ENCODE measurements at regions not wholly inside any gene's neighbourhood (a gene's known extent, or its start where the extent isn't known, plus 50 kb on each side); places are given as distances from the start of the nearest gene placed in this dataset.

GRCh38 chr11:21965221-21965620 lies 227.7 kb upstream of the ANO5 start:
- Histone ChIP-seq H3K9me3 (ENCODE audit: control insufficient read depth in 1 of 2, insufficient read depth in 1 of 2, low read length in 2 of 2) (no peaks in the 10 kb centered on the region), H3K36me3 (ENCODE audit: insufficient read depth, low read length) (no peaks in the 10 kb centered on the region), H3K4me3 (ENCODE audit: low read length) (no peak overlapping the region), H3K4me1 (ENCODE audit: insufficient read depth, low read length) (no peaks in the 10 kb centered on the region), H3K27ac (ENCODE audit: low read depth in 1 of 2, low read length in 2 of 2) (no peak overlapping the region), H3K27me3 (ENCODE audit: control insufficient read depth in 1 of 2, insufficient read depth in 2 of 2, low read length in 2 of 2) (no peaks in the 10 kb centered on the region)
- no peak overlapping the region for H3K27ac Mint-ChIP-seq
- CTCF ChIA-PET, result no interaction called here
- H3K4me1 Mint-ChIP-seq (ENCODE audit: low read depth), result no peaks in the 10 kb centered on the region
- no peak for TF ChIP-seq CTCF (IDR thresholded peaks at IDR 0.05)
- no peaks in the 10 kb centered on the region for H3K27me3 Mint-ChIP-seq
- POLR2A ChIA-PET, result no interaction called here
- no peaks in the 10 kb centered on the region for H3K36me3 Mint-ChIP-seq (ENCODE audit: low read depth)
- DNase-seq (no peak), ATAC-seq (ENCODE audit: poor library complexity) (no peak)
- H3K9me3 Mint-ChIP-seq, result no peaks in the 10 kb centered on the region
- intact Hi-C loops (cut with DNase I, micrococcal nuclease), result no loop called here
- H3K4me3 Mint-ChIP-seq, result no peak overlapping the region

GRCh38 chr11:21968702-21969101 lies 224.2 kb upstream of the ANO5 start:
- Histone ChIP-seq H3K9me3 (ENCODE audit: control insufficient read depth in 1 of 2, insufficient read depth in 1 of 2, low read length in 2 of 2) (no peaks in the 10 kb centered on the region), H3K4me3 (ENCODE audit: low read length) (no peak overlapping the region), H3K27me3 (ENCODE audit: control insufficient read depth in 1 of 2, insufficient read depth in 2 of 2, low read length in 2 of 2) (no peaks in the 10 kb centered on the region), H3K27ac (ENCODE audit: low read depth in 1 of 2, low read length in 2 of 2) (no peak overlapping the region), H3K36me3 (ENCODE audit: insufficient read depth, low read length) (no peaks in the 10 kb centered on the region), H3K4me1 (ENCODE audit: insufficient read depth, low read length) (no peaks in the 10 kb centered on the region)
- CTCF ChIA-PET, result no interaction called here
- no peak for DNase-seq
- Mint-ChIP-seq H3K27me3 (no peaks in the 10 kb centered on the region), H3K4me1 (ENCODE audit: low read depth) (no peaks in the 10 kb centered on the region), H3K9me3 (peaks cover 6% of the 10 kb centered on the region), H3K36me3 (ENCODE audit: low read depth) (no peaks in the 10 kb centered on the region), H3K27ac (no peak overlapping the region), H3K4me3 (no peak overlapping the region)
- ATAC-seq (ENCODE audit: poor library complexity), result no peak
- intact Hi-C loops (cut with DNase I, micrococcal nuclease), result no loop called here
- POLR2A ChIA-PET, result no interaction called here
- TF ChIP-seq CTCF (IDR thresholded peaks at IDR 0.05), result no peak

GRCh38 chr11:21969841-21970240 lies 223.0 kb upstream of the ANO5 start:
- DNase-seq, result no peak
- Histone ChIP-seq H3K27me3 (ENCODE audit: control insufficient read depth in 1 of 2, insufficient read depth in 2 of 2, low read length in 2 of 2) (no peaks in the 10 kb centered on the region), H3K4me3 (ENCODE audit: low read length) (no peak overlapping the region), H3K36me3 (ENCODE audit: insufficient read depth, low read length) (no peaks in the 10 kb centered on the region), H3K4me1 (ENCODE audit: insufficient read depth, low read length) (no peaks in the 10 kb centered on the region), H3K9me3 (ENCODE audit: control insufficient read depth in 1 of 2, insufficient read depth in 1 of 2, low read length in 2 of 2) (no peaks in the 10 kb centered on the region), H3K27ac (ENCODE audit: low read depth in 1 of 2, low read length in 2 of 2) (no peak overlapping the region)
- no peak for TF ChIP-seq CTCF (IDR thresholded peaks at IDR 0.05)
- no peak for ATAC-seq (ENCODE audit: poor library complexity)
- ChIA-PET POLR2A (no interaction called here), CTCF (no interaction called here)
- H3K36me3 Mint-ChIP-seq (ENCODE audit: low read depth), result no peaks in the 10 kb centered on the region
- no peak overlapping the region for H3K27ac Mint-ChIP-seq
- H3K9me3 Mint-ChIP-seq, result peaks cover 6% of the 10 kb centered on the region
- H3K4me1 Mint-ChIP-seq (ENCODE audit: low read depth), result no peaks in the 10 kb centered on the region
- no peaks in the 10 kb centered on the region for H3K27me3 Mint-ChIP-seq
- no peak overlapping the region for H3K4me3 Mint-ChIP-seq
- intact Hi-C loops (cut with DNase I, micrococcal nuclease), result no loop called here

Data from CD4-positive, alpha-beta T cell (primary cell).